GM12865 (cell line): ENCODE measurements at regions not wholly inside any gene's neighbourhood (a gene's known extent, or its start where the extent isn't known, plus 50 kb on each side); places are given as distances from the start of the nearest gene placed in this dataset.

Experiments
- DNase-seq: peaks from one replicate; pipeline ENCODE4 v3.0.0; 2010; ENCODE audit warnings: low read depth
- H3K4me3 ChIP-seq: 2 replicates; pipeline ENCODE4 v1.5.1; 2011; ENCODE audit warnings: mild to moderate bottlenecking, low read depth, low read length, control low read depth
- TF ChIP-seq, protein P1 (sequence below): IDR thresholded peaks from 2 replicates; pipeline ENCODE4 v1.5.1; 2011; ENCODE audit warnings: low read length, control low read depth, low read depth, inconsistent platforms; ENCODE audit not compliant: insufficient read depth; ENCODE audit errors: missing control alignments

DNA sequence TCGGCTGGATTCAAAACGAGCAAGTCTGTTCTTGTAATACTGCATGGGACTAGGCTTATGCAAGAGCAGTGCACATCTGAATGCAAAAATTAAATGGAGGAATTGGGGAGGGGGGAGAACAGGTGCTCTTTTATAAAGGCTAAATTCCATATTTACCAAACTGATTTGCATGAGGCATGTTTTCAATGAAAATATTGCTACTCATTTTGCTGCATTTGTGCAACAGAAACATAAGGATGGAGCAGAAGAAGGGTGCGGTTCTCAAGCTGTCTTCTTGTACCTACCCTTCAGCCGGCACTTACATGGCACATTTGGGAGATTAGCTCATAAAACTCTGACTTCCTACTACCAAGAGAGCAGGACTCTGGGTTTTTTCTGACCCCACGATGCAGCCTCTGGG is 256.4 kb downstream of the CDCA7 start:
- no peak overlapping the region for H3K4me3 ChIP-seq
- TF ChIP-seq, protein P1, sequence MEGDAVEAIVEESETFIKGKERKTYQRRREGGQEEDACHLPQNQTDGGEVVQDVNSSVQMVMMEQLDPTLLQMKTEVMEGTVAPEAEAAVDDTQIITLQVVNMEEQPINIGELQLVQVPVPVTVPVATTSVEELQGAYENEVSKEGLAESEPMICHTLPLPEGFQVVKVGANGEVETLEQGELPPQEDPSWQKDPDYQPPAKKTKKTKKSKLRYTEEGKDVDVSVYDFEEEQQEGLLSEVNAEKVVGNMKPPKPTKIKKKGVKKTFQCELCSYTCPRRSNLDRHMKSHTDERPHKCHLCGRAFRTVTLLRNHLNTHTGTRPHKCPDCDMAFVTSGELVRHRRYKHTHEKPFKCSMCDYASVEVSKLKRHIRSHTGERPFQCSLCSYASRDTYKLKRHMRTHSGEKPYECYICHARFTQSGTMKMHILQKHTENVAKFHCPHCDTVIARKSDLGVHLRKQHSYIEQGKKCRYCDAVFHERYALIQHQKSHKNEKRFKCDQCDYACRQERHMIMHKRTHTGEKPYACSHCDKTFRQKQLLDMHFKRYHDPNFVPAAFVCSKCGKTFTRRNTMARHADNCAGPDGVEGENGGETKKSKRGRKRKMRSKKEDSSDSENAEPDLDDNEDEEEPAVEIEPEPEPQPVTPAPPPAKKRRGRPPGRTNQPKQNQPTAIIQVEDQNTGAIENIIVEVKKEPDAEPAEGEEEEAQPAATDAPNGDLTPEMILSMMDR = no peak
- no peak for DNase-seq

DNA sequence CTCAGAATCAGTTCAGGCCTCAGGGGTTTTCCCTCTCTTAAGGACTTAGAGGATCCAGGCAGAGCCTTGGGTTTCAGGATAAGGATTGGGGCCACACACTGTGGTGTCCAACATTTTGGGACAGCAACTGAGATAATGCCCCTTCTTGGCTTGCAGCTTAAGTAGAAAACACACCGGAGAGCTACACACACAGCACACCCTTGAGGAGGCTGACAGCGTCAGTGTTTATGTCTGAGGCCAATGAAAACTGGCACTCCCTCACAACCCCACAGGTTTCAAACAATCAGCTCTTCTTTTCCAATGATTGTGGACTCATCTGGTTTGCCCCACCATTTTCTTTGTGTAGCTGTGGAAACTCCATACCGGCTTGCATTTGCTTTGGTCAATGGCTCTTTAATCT is 257.7 kb downstream of the CDCA7 start:
- H3K4me3 ChIP-seq = no peak overlapping the region
- DNase-seq = no peak
- TF ChIP-seq, protein P1 = no peak

DNA sequence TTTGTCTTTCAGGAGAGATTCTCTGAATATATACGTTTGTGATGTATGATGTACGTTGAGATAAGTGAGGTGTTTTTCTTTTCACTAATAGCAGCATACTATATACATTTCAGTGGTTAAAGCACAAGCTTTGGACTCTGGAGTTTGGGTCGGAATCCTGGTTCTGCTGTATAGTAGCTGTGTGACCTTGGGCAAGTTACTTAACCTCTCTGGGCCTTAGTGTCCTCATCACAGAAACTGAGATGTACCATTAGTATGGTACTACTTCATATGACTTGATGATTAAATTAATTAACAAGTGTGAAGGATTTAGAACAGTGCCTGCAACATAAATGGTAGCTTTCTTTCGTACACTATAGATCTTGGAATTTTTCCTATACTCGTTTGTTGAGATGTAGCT is 258.7 kb downstream of the CDCA7 start:
- no peak for DNase-seq
- no peak overlapping the region for H3K4me3 ChIP-seq
- TF ChIP-seq, protein P1 = no peak

DNA sequence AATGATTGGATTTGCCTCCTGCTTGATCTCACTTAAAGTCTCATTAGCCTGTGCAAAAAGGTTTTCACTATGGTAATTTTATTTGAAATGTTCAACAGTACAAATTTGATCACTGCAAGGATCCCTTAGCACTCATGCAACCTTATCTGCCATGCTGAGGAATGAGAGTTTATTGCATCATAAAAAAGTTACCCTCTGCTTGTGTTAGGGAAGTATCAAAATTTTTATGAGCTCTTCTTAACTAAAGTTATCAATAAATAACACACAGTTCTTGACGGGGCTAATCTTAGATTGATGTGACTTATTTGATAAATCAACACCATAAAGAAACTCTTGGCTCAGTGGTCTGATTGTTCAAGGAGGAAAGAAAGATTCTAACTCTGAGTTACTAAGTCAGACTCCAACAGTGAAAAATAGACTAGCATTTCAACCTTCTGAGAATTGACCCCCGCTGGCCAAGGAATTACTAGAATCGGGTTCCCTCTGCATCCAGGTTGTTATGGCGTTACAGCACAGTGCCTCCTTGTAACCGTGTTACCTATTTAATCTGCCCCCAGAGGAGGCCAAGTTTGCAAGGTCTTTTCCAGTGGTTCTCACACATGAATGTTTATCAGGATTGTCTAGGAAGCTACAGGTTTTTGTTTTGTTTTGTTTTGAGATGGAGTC is 259.7 kb downstream of the CDCA7 start:
- TF ChIP-seq, protein P1 = no peak
- no peak for DNase-seq

DNA sequence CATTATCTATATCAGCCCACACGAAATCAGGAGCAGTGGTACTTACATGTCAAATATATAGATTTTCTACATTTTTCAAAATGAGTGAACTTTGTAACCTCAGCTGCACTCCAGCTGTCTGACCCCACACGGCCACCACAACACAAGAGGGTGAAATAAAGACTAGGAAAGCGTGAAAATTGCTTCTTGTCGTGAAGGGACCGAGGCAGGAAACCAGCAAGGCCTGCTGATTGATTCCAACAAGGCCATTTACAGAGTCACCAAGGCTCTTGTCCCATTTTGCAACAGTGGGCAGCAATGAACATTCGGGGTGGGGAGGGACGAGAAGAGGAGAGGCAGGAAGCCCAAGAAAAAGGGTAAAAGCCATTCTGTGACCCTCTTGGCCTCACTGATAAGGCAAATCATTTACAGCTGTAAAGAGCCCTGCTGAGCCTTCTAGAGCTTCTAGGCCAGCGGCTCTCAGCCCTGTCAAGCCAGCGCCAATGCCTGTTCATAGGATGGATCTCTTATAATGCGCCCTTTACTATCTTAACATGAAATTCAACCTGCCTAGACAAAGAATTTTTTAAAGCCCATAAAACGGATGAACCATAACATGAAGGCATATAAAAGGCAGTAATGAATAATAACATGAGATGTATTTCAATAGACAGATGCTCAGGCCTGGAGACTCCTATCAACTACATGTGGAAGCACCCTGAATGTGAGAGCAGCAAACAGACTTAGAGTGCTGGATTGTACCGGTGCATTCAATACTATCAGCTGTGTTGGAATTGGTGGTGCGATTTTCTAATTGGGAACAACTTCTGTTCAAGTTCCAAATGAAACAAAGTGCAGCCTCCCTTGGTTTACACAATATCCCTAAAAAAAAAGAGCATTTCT is 269.0 kb downstream of the CDCA7 start:
- TF ChIP-seq, protein P1 = no peak

More for the DNA sequence above, 259.7 kb downstream of the CDCA7 start:
- H3K4me3 ChIP-seq = no peak overlapping the region

DNA sequence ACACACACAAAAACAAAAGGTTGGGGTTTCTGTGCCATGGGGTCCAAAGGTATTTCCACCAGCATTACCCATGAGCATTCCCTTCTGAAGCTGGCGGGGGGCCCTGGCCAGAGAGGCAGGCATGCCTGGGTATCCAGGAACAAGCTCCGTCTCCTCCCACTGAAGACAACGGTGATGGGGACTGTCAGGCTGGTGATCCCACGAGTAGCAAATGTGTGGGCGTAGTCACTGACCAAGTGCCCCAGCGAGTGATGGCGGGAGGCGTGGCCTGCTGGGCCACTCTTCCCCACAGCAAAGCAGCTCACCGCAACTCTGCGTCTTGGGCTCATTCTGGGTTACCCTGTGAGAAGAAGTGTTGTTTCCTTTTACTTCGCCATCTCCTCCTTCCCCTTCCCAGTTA is 270.6 kb downstream of the CDCA7 start:
- TF ChIP-seq, protein P1 = no peak
- no peak overlapping the region for H3K4me3 ChIP-seq
- no peak for DNase-seq

More for the DNA sequence above, 269.0 kb downstream of the CDCA7 start:
- H3K4me3 ChIP-seq = no peak overlapping the region
- DNase-seq = no peak

DNA sequence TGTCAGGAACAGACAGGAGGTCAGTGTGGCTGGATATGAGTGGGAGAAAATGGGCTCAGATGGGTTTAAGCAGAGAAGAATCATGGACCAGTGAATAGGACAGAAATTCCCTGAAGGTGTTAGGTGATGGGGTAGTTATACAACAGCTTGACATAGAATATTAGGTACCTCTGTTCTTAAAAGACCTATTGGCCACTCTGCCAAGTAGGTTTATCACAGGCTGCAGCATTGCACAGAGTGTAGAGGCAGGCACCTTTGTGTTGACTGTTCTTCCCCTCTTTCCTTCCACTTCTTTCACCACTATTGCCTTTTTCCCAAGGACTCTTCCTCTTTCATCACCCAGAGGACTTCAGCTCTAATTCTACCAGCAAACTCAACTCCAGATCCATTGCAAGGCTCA is 274.4 kb downstream of the CDCA7 start:
- TF ChIP-seq, protein P1 = no peak
- no peak overlapping the region for H3K4me3 ChIP-seq
- DNase-seq = no peak
